Kidney epithelial cell (primary cell): ENCODE measurements at regions not wholly inside any gene's neighbourhood (a gene's known extent, or its start where the extent isn't known, plus 50 kb on each side); places are given as distances from the start of the nearest gene placed in this dataset.

Experiments
- DNase-seq: peaks from one replicate; pipeline ENCODE4 v3.0.0-alpha.2; 2010; ENCODE audit warnings: low read depth
- H3K27me3 ChIP-seq: 2 replicates; pipeline ENCODE4 v1.6.0; 2011; ENCODE audit warnings: low read length; ENCODE audit not compliant: control insufficient read depth, insufficient read depth
- H3K36me3 ChIP-seq: 2 replicates; pipeline ENCODE4 v1.5.1; 2011; ENCODE audit warnings: low read length; ENCODE audit not compliant: control insufficient read depth, insufficient read depth
- H3K4me3 ChIP-seq: 2 replicates; pipeline ENCODE4 v1.5.1; 2011; ENCODE audit warnings: low read depth, mild to moderate bottlenecking, control low read depth, low read length
- CTCF ChIP-seq: IDR thresholded peaks from 2 replicates; pipeline ENCODE4 v1.5.1; 2011; ENCODE audit warnings: mild to moderate bottlenecking, moderate library complexity, low read length, control low read depth, inconsistent platforms; ENCODE audit not compliant: insufficient read depth, poor library complexity, severe bottlenecking

GRCh38 chr14:42548349-42548748 is 941.7 kb downstream of the LRFN5 start:
- Histone ChIP-seq H3K36me3 (no peaks in the 10 kb centered on the region), H3K4me3 (no peak overlapping the region), H3K27me3 (no peaks in the 10 kb centered on the region)
- DNase-seq = no peak
- TF ChIP-seq CTCF = no peak

- no peak for TF ChIP-seq CTCF
- Histone ChIP-seq H3K27me3 (no peaks in the 10 kb centered on the region), H3K36me3 (no peaks in the 10 kb centered on the region), H3K4me3 (no peak overlapping the region)
- DNase-seq = no peak
Measured at GRCh38 chr14:42545636-42546035, 939.0 kb downstream of the LRFN5 start.

GRCh38 chr14:42541535-42542001 is 934.9 kb downstream of the LRFN5 start:
- Histone ChIP-seq H3K27me3 (no peaks in the 10 kb centered on the region), H3K4me3 (no peak overlapping the region), H3K36me3 (no peaks in the 10 kb centered on the region)
- no peak for DNase-seq
- TF ChIP-seq CTCF = no peak

- no peaks in the 10 kb centered on the region for H3K27me3 ChIP-seq
- no peaks in the 10 kb centered on the region for H3K36me3 ChIP-seq
- no peak overlapping the region for H3K4me3 ChIP-seq
- TF ChIP-seq CTCF = no peak
- no peak for DNase-seq
Measured at GRCh38 chr14:42535397-42535796, 928.7 kb downstream of the LRFN5 start.

GRCh38 chr14:42533476-42533875 is 926.8 kb downstream of the LRFN5 start:
- no peak overlapping the region for H3K4me3 ChIP-seq
- no peak for TF ChIP-seq CTCF
- H3K27me3 ChIP-seq = no peaks in the 10 kb centered on the region
- DNase-seq = no peak
- no peaks in the 10 kb centered on the region for H3K36me3 ChIP-seq

GRCh38 chr14:42532194-42532593 is 925.5 kb downstream of the LRFN5 start:
- DNase-seq = no peak
- no peaks in the 10 kb centered on the region for H3K36me3 ChIP-seq
- no peak overlapping the region for H3K4me3 ChIP-seq
- TF ChIP-seq CTCF = no peak
- H3K27me3 ChIP-seq = no peaks in the 10 kb centered on the region
